GM10248 (cell line): ENCODE measurements at regions not wholly inside any gene's neighbourhood (a gene's known extent, or its start where the extent isn't known, plus 50 kb on each side); places are given as distances from the start of the nearest gene placed in this dataset.

Experiments
- CTCF ChIA-PET: fragments of 300-600 bp; sonication (Branson Sonifier 250); formaldehyde crosslinking; extraction: SDS; loops from one replicate; lab custom pipeline; 2021; ENCODE audit warnings: antibody characterized with exemption; lab: Yijun Ruan, JAX
- POLR2A ChIA-PET: fragments of 350-650 bp; sonication (Branson Sonifier 250); formaldehyde crosslinking; extraction: SDS; loops from one replicate; lab custom pipeline; 2020; ENCODE audit warnings: antibody characterized with exemption; lab: Yijun Ruan, JAX
- DNase-seq: peaks from one replicate; pipeline ENCODE4 v3.0.0; 2012; ENCODE audit errors: extremely low spot score
- TF ChIP-seq, protein P1 (sequence below): IDR thresholded peaks from 2 replicates; pipeline ENCODE4 v1.5.1; 2012; ENCODE audit warnings: mild to moderate bottlenecking, low read depth; ENCODE audit errors: extremely low read depth, missing control alignments, control extremely low read depth

DNA sequence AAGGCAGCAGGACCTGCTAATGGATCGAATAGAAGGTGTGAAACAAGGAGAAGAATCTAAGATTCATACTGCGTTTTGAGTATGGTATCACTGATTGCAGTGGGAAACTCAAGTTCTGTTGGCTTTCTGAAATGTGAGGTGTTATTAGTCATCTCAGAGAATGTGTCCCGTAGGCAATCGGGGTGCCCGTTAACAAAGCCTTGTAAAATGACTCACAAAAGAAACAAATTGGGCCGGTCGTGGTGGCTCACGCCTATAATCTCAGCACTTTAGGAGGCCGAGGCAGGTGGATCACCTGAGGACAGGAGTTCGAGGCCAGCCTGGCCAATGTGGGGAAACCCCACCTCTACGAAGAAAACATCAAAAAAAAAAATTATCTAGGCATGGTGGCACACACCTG is 118.2 kb upstream of the C7orf33 start:
- ChIA-PET CTCF (interaction anchor here (1.3 kb wide), 1 partner anchor 27 kb away, joined by 3 read pairs; no protein-coding TSS in a partner anchor), POLR2A (no interaction called here)
- TF ChIP-seq, protein P1, sequence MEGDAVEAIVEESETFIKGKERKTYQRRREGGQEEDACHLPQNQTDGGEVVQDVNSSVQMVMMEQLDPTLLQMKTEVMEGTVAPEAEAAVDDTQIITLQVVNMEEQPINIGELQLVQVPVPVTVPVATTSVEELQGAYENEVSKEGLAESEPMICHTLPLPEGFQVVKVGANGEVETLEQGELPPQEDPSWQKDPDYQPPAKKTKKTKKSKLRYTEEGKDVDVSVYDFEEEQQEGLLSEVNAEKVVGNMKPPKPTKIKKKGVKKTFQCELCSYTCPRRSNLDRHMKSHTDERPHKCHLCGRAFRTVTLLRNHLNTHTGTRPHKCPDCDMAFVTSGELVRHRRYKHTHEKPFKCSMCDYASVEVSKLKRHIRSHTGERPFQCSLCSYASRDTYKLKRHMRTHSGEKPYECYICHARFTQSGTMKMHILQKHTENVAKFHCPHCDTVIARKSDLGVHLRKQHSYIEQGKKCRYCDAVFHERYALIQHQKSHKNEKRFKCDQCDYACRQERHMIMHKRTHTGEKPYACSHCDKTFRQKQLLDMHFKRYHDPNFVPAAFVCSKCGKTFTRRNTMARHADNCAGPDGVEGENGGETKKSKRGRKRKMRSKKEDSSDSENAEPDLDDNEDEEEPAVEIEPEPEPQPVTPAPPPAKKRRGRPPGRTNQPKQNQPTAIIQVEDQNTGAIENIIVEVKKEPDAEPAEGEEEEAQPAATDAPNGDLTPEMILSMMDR: no peak
- DNase-seq: no peak

DNA sequence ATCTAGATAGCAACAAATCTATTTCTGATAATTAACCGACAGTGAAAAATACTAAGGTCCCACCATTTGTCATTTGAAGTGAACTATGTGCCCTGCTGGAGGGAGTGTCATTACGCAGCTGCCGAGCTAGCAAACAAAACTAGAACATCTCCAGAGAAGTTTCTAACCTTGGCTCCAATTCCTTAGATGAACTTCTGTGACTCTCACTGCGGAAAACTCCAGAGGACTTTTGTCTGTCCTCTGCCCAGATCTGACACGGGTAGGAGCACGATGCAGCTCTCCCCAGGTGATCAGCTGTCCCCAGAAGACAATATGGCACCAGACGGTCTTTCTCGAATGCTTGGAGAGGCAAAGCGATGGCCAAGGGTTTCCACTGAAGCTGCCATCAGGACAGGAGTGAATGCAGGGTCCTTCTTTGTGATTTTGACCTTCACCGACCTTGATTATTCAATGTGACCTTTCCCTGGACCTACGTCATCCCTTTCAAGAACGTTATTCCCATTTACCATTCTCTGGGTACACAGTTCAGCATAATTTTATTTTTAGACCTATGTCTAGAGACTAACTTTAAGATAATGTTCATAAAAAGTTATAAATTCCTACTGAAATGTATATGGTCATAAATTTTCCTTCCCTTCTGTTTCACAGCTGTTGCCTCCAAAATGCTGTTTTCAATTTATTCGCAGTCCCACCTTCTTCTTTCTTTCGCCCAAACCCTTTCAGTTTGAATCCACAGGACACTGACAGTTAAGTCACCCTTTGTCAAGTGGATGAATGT is 116.7 kb upstream of the C7orf33 start:
- POLR2A ChIA-PET: no interaction called here
- CTCF ChIA-PET: no interaction called here
- DNase-seq: no peak
- TF ChIP-seq, protein P1: no peak

DNA sequence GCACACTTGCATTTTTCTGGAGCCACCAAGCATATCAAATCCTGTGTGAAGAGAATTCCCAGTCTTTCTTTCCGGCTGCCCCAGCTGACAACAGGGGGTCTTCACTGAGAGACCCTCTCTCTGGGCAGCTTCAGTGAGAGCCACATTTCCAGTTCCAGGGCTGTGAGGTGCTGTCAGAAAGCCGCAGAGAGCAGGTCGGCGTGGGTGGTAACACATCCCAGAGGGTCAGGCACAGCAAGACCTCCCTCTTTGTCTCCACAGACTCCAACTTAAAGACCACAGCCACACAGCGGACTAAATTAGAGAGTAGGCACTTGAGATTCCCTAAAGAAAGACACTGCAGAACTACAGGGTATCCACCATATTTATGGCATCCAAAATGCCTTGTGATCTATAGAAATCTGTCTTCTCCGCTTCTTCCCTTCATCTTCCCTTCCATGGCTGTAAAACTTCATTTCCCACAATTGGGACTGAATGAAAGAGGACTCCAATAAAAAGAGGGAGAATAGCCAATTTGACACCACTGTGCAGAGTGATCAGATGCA is 116.0 kb upstream of the C7orf33 start:
- ChIA-PET POLR2A (no interaction called here), CTCF (no interaction called here)
- no peak for DNase-seq
- TF ChIP-seq, protein P1: no peak

DNA sequence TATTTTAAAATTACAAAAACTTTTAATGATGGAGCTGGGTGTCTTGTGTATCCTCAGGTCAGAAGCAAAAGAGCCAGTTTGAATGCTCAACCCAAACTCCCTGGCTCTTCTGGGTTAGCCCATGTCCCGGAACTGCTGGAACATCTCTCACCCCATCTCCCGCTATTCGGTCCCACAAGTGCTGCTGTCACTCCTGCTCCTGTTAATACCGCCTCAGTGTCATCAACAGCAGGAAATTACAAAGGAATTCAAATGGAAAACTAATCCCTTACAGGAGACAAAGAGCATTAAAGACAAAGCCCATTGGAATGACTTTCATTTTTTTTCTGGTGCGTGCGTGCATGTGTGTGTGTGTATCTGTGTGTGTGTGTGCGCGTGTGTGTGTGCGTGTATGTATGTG is 112.0 kb upstream of the C7orf33 start:
- TF ChIP-seq, protein P1: no peak
- no peak for DNase-seq
- ChIA-PET POLR2A (no interaction called here), CTCF (no interaction called here)

DNA sequence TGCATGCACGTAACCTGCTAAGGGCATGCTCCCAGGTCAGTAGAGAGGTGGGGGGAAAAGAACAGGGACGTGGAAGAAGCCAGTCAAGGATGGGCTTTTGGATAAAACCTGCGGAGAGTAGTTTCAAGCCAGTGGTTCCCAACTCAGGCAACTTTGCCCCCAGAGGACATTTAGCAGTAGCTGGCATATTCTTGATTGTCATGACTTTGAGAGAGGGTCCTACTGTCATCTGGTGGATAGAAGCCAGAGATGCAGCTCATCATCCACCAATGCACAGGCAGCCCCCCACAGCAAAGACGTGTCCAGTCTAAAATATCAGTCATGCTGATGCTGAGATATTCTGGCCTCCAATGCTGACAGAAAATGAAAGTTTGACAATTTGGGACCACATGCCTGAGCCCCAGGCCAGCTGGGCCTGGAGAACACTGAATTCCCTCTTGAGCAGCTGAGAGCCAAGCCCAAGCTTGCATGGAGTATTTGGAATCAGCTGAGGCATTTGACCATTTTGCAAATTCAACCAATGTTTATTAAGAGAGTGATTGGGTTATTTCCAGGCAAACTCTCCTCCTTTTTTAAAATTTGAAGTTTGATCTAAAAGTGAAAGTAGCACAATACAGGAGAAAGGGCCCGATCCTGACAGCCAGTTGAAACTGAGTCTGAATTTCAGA is 110.0 kb upstream of the C7orf33 start:
- no peak for DNase-seq
- TF ChIP-seq, protein P1: no peak
- POLR2A ChIA-PET: interaction anchor here (0.6 kb wide), 1 partner anchor 461 kb away, joined by 3 read pairs; no protein-coding TSS in a partner anchor
- CTCF ChIA-PET: interaction anchor here (0.8 to 1.3 kb wide), 2 partner anchors 9 to 215 kb away, joined by 3 read pairs; no protein-coding TSS in a partner anchor

DNA sequence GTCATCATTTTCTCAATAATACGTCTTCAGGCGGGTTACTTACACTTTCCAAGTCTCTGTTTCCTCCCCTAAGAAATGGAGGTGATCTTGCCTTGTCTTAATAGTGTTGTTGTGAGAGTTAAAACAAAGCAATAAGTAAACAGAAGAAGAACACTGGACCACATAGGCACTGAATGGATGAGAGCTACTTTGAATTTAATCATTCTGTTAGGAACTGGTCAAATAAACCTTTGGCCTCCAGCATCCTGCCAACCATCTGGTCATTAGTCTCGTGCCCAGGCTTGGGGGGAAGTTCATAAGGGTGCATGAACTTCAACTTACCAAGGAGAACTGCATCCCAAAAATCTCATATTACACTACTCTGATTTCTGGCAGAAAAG is 109.4 kb upstream of the C7orf33 start:
- TF ChIP-seq, protein P1: no peak
- POLR2A ChIA-PET: no interaction called here
- no peak for DNase-seq
- CTCF ChIA-PET: interaction anchor here (0.8 to 1.3 kb wide), 2 partner anchors 10 to 216 kb away, joined by 3 read pairs; no protein-coding TSS in a partner anchor
